ENCODE measurements at regions not wholly inside any gene's neighbourhood (a gene's known extent, or its start where the extent isn't known, plus 50 kb on each side); places are given as distances from the start of the nearest gene placed in this dataset.
"Not testable (repeated sequence)": the region's sequence is repeated elsewhere in the genome, so short reads cannot be mapped to it uniquely, and the experiment has no call there.

- DNase-seq (ENCODE audit: low read depth); in situ Hi-C loops (cut with HindIII; ENCODE audit: low pct_unique_long_range_greater_than_20kb, low sequenced_read_pairs): not testable (repeated sequence)
These were observed 71.5 kb upstream of the TNK2 start for GRCh38 chr3:195979877-195980276.

- DNase-seq (ENCODE audit: low read depth); in situ Hi-C loops (cut with HindIII; ENCODE audit: low pct_unique_long_range_greater_than_20kb, low sequenced_read_pairs): not testable (repeated sequence)
These were observed 70.2 kb upstream of the TNK2 start for GRCh38 chr3:195978585-195978984.

GRCh38 chr3:195976876-195977275 is 68.5 kb upstream of the TNK2 start:
- DNase-seq (ENCODE audit: low read depth); in situ Hi-C loops (cut with HindIII; ENCODE audit: low pct_unique_long_range_greater_than_20kb, low sequenced_read_pairs): not testable (repeated sequence)

GRCh38 chr3:195974281-195974680 is 65.9 kb upstream of the TNK2 start:
- in situ Hi-C loops (cut with HindIII; ENCODE audit: low pct_unique_long_range_greater_than_20kb, low sequenced_read_pairs); DNase-seq (ENCODE audit: low read depth): not testable (repeated sequence)

GRCh38 chr3:195970873-195971272 is 62.5 kb upstream of the TNK2 start:
- in situ Hi-C loops (cut with HindIII; ENCODE audit: low pct_unique_long_range_greater_than_20kb, low sequenced_read_pairs): not testable (repeated sequence)

GRCh38 chr3:195969838-195970776 is 61.8 kb upstream of the TNK2 start:
- in situ Hi-C loops (cut with HindIII; ENCODE audit: low pct_unique_long_range_greater_than_20kb, low sequenced_read_pairs); DNase-seq (ENCODE audit: low read depth): not testable (repeated sequence)

More at GRCh38 chr3:195970873-195971272, 62.5 kb upstream of the TNK2 start:
- not testable (repeated sequence) for DNase-seq (ENCODE audit: low read depth)

- DNase-seq (ENCODE audit: low read depth); in situ Hi-C loops (cut with HindIII; ENCODE audit: low pct_unique_long_range_greater_than_20kb, low sequenced_read_pairs): not testable (repeated sequence)
These were observed 61.0 kb upstream of the TNK2 start for GRCh38 chr3:195969341-195969740.

- DNase-seq (ENCODE audit: low read depth); in situ Hi-C loops (cut with HindIII; ENCODE audit: low pct_unique_long_range_greater_than_20kb, low sequenced_read_pairs): not testable (repeated sequence)
These were observed 59.8 kb upstream of the TNK2 start for GRCh38 chr3:195968104-195968503.

GRCh38 chr3:195967387-195967720 is 59.0 kb upstream of the TNK2 start:
- in situ Hi-C loops (cut with HindIII; ENCODE audit: low pct_unique_long_range_greater_than_20kb, low sequenced_read_pairs); DNase-seq (ENCODE audit: low read depth): not testable (repeated sequence)

GRCh38 chr3:195966563-195967386 is 58.4 kb upstream of the TNK2 start:
- in situ Hi-C loops (cut with HindIII; ENCODE audit: low pct_unique_long_range_greater_than_20kb, low sequenced_read_pairs); DNase-seq (ENCODE audit: low read depth): not testable (repeated sequence)

- DNase-seq (ENCODE audit: low read depth); in situ Hi-C loops (cut with HindIII; ENCODE audit: low pct_unique_long_range_greater_than_20kb, low sequenced_read_pairs): not testable (repeated sequence)
These were observed 56.9 kb upstream of the TNK2 start for GRCh38 chr3:195965217-195965616.

- DNase-seq (ENCODE audit: low read depth); in situ Hi-C loops (cut with HindIII; ENCODE audit: low pct_unique_long_range_greater_than_20kb, low sequenced_read_pairs): not testable (repeated sequence)
These were observed 56.2 kb upstream of the TNK2 start for GRCh38 chr3:195964318-195965107.

GRCh38 chr3:195962222-195962621 is 53.9 kb upstream of the TNK2 start:
- DNase-seq (ENCODE audit: low read depth); in situ Hi-C loops (cut with HindIII; ENCODE audit: low pct_unique_long_range_greater_than_20kb, low sequenced_read_pairs): not testable (repeated sequence)

GRCh38 chr3:195960971-195961775 is 52.8 kb upstream of the TNK2 start:
- DNase-seq (ENCODE audit: low read depth): peak; percentile 64
- in situ Hi-C loops (cut with HindIII; ENCODE audit: low pct_unique_long_range_greater_than_20kb, low sequenced_read_pairs): not testable (repeated sequence)

- DNase-seq (ENCODE audit: low read depth); in situ Hi-C loops (cut with HindIII; ENCODE audit: low pct_unique_long_range_greater_than_20kb, low sequenced_read_pairs): not testable (repeated sequence)
These were observed 51.8 kb upstream of the TNK2 start for GRCh38 chr3:195960164-195960563.

GRCh38 chr3:195959367-195960157 is 51.2 kb upstream of the TNK2 start:
- DNase-seq (ENCODE audit: low read depth); in situ Hi-C loops (cut with HindIII; ENCODE audit: low pct_unique_long_range_greater_than_20kb, low sequenced_read_pairs): not testable (repeated sequence)

GRCh38 chr3:195958736-195959135 is 50.4 kb upstream of the TNK2 start:
- in situ Hi-C loops (cut with HindIII; ENCODE audit: low pct_unique_long_range_greater_than_20kb, low sequenced_read_pairs); DNase-seq (ENCODE audit: low read depth): not testable (repeated sequence)
